GM12872 (cell line): ENCODE measurements at regions not wholly inside any gene's neighbourhood (a gene's known extent, or its start where the extent isn't known, plus 50 kb on each side); places are given as distances from the start of the nearest gene placed in this dataset.

Experiments used
- TF ChIP-seq, protein P1 (sequence below): IDR thresholded peaks from 3 replicates; pipeline ENCODE4 v1.5.1; 2011; ENCODE audit warnings: low read depth, mild to moderate bottlenecking, low read length, moderate library complexity; ENCODE audit not compliant: insufficient read depth

DNA sequence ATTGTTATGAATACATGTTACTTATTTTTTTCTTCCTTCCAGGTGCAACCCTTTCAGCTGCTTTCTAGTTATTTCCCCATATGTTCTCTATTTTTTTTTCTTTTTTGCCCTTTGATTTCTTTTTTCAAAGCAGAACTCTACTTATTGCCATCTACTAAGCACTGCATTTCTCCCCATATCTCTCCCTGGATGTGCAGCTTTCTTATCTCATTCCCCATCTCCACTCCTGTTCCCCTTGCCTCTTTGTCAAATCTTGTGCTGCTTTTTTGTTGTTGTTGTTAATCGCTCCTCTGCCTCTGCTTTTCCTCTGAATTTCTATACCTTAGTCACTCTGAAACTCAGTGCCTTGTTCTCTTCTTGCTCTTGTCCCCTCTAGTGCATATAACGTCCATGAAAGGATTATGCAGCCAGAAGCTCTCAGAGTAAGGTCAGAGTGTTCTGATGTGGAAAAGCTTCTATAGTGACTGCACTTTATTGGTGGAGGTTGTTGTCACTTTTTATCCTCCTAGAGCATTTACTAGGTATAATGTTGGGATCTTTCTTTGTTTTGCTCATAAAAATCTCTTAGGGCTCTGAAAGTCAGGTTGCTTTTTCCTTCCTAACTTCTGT is 51.1 kb upstream of the JADE1 start:
- TF ChIP-seq, protein P1, sequence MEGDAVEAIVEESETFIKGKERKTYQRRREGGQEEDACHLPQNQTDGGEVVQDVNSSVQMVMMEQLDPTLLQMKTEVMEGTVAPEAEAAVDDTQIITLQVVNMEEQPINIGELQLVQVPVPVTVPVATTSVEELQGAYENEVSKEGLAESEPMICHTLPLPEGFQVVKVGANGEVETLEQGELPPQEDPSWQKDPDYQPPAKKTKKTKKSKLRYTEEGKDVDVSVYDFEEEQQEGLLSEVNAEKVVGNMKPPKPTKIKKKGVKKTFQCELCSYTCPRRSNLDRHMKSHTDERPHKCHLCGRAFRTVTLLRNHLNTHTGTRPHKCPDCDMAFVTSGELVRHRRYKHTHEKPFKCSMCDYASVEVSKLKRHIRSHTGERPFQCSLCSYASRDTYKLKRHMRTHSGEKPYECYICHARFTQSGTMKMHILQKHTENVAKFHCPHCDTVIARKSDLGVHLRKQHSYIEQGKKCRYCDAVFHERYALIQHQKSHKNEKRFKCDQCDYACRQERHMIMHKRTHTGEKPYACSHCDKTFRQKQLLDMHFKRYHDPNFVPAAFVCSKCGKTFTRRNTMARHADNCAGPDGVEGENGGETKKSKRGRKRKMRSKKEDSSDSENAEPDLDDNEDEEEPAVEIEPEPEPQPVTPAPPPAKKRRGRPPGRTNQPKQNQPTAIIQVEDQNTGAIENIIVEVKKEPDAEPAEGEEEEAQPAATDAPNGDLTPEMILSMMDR = no peak

DNA sequence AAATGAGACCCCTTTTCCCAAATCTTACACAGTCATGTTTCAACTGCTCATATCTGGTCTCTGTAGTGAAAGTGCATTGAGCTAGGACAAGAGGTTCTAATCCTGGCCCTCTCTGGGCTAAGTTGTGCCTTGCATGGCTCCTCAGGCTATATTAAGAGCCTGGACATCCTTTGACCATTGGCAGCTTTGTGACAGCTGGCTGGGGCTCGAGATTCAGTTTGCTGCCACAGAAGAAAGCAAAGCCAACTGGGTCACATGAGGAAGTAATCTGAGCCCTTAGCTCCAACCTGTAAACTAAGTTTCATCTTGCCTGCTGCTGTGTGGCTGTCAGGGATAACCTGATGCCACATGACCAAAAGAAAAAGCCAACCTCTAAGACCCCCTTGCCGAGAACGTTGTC is 51.8 kb upstream of the JADE1 start:
- TF ChIP-seq, protein P1 = no peak

DNA sequence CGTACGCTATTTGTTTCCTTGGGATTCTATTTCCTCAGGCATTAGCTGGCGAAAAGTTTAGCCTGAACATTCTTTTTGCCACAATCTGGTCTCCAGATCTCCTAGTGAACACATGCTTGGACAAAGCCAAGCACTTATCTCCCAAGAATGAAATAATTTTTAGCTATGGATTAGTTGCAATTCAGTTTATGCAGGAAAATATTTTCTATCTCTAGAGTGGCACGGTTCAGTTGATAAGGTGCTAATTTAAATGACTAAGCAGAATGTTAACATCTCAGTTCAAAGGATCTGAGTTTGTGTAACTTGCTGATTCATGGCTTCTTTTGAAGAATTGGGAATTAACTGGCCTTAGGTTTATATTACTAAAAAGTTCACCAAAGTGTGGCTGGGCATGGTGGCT is 58.1 kb upstream of the JADE1 start:
- TF ChIP-seq, protein P1 = no peak

DNA sequence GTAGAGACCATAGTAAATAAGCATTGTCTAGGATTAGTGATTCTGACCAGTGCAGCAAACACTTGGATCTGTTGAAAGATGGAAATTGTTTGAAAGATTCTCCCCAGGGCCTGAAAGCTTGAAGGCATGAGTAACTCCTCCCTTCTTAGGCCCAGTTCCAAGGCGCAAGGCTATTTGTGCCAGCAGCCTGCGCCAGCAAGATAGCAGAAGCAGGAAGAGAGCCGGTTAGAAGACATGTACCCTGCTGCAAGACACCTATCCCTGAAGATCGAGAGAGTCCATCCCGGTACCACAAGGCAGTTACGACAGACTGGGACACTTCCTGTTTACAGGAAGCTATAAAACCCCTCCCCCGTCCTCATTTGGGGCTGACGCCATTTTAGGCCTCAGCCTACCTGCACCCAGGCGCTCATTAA is 72.4 kb upstream of the JADE1 start:
- TF ChIP-seq, protein P1 = no peak

DNA sequence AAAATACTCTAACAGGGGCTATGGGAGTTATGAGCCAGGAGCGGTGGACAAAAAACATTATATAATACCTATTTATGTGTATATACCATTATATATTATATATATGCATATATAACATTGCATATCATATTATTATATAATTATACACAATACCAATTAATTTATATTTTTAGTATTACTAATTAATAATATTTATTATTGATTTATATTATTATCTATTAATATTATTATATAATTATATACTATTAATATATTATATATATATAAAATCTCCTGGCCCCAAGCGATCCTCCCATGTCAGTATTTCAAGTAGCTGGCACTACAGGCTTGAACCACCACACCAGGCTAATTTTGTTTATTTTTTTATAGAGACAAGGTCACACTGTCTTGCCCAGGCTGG is 73.8 kb upstream of the JADE1 start:
- TF ChIP-seq, protein P1 = no peak

DNA sequence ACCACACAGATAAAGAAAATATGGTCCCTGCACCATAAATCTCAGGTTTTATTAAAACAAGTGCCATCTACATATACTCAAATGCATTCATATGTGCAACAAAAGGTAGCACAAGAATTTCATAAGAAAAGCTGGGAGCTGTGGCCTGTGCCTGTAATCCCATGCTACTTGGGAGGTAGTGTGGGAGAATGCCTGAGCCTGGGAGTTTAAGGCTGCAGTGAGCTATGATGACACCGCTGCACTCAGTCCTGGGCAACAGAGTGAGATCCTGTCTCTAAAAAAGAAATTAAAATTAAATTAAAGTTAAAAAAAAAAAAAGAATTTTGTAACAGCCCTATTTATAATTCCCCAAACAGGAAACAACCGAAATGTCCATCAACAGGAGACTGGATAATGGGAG is 81.3 kb upstream of the JADE1 start:
- TF ChIP-seq, protein P1 = no peak

DNA sequence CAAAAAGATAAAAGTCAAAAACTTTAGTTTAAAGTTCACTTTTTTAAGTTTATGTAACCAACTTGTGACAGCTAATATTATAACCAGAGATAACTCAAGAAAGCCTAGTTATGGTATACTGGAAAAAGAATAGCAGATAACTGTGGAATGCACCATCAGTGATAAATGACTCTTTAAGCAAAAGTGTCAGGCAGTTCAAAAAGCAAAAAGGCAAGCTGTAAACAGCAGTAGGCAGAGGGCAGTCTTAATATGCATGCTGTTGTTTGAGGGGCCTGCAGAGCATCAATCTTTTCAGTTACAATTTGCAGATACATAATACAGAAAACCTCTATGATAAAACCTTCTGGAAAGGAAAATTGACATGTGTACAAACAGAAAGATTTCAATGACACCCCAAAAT is 81.8 kb upstream of the JADE1 start:
- TF ChIP-seq, protein P1 = no peak
